T-cell (primary cell): ENCODE measurements at regions not wholly inside any gene's neighbourhood (a gene's known extent, or its start where the extent isn't known, plus 50 kb on each side); places are given as distances from the start of the nearest gene placed in this dataset.
A peak's percentile ranks its signal among the peaks of the same experiment; 100 is the strongest.

Experiments used
- ATAC-seq, 4 experiments: fragments of 200-7000 bp in 3 of 4; fragments of 150-1000 bp in 1 of 4; cut with Tn5 transposase; replicated peaks in 1 of 4; 1 replicate in 3 of 4; 2 replicates in 1 of 4; pipeline ENCODE4 v1.10.0; 2021; ENCODE audit warnings: moderate library complexity in 3 of 4, mild to moderate bottlenecking in 2 of 4, moderate number of reproducible peaks in 1 of 4
- CTCF ChIA-PET, 2 donors: fragments of 300-600 bp; sonication (Branson Sonifier 250); formaldehyde crosslinking; loops; one replicate each; lab custom pipeline; 2022; ENCODE audit warnings: antibody characterized with exemption in 2 of 2; lab: Charles Lee
- POLR2A ChIA-PET, 2 donors: fragments of 300-600 bp; sonication (Branson Sonifier 250); formaldehyde crosslinking; loops; one replicate each; lab custom pipeline; 2022; ENCODE audit warnings: antibody characterized with exemption in 2 of 2; lab: Charles Lee
- DNase-seq, 35 experiments: peaks; one replicate each; pipeline versions ENCODE4 v3.0.0 to v3.0.0-alpha.2; 2013 to 2023
- H3K27ac ChIP-seq: one replicate; pipeline ENCODE4 v1.5.1; 2013; ENCODE audit warnings: low read length
- H3K27me3 ChIP-seq, 2 experiments: replicated peaks in 1 of 2; 1 replicate in 1 of 2; 2 replicates in 1 of 2; pipeline versions ENCODE4 v1.6.1 to v1.7.0; 2013; ENCODE audit warnings: low read length in 1 of 2, mixed read lengths in 1 of 2; ENCODE audit not compliant: control insufficient read depth in 2 of 2, insufficient read depth in 2 of 2; ENCODE audit errors: extremely low read depth in 1 of 2
- H3K36me3 ChIP-seq, 2 donors: 1 replicate in 1 of 2; 2 replicates in 1 of 2; pipeline versions ENCODE4 v1.6.1 to v1.7.0; 2013; ENCODE audit warnings: low read length in 1 of 2; ENCODE audit not compliant: control insufficient read depth in 2 of 2, insufficient read depth in 1 of 2; ENCODE audit errors: extremely low read depth in 1 of 2
- H3K4me1 ChIP-seq, 2 experiments: 1 replicate in 1 of 2; 2 replicates in 1 of 2; pipeline versions ENCODE4 v1.6.1 to v1.7.0; 2013; ENCODE audit warnings: low read length in 2 of 2, mixed read lengths in 1 of 2; ENCODE audit not compliant: insufficient read depth in 2 of 2, control insufficient read depth in 1 of 2; ENCODE audit errors: extremely low read depth in 1 of 2
- H3K4me3 ChIP-seq, 2 donors: 1 replicate in 1 of 2; 2 replicates in 1 of 2; pipeline versions ENCODE4 v1.5.1 to v1.7.0; 2013; ENCODE audit warnings: mild to moderate bottlenecking in 2 of 2, low read length in 1 of 2, moderate library complexity in 1 of 2; ENCODE audit not compliant: control insufficient read depth in 1 of 2; ENCODE audit errors: extremely low read depth in 1 of 2
- H3K9me3 ChIP-seq: 2 replicates; pipeline ENCODE4 v1.7.0; 2013
- H3K27ac Mint-ChIP-seq, 2 donors: one replicate each; pipeline ENCODE4 v1.8.0; 2020 to 2021; ENCODE audit warnings: mild to moderate bottlenecking in 2 of 2, mixed read lengths in 2 of 2
- H3K27me3 Mint-ChIP-seq, 2 donors: one replicate each; pipeline ENCODE4 v1.8.0; 2021 to 2022; ENCODE audit warnings: mixed read lengths in 2 of 2
- H3K36me3 Mint-ChIP-seq: one replicate; pipeline ENCODE4 v1.8.0; 2021; ENCODE audit warnings: mixed read lengths
- H3K4me1 Mint-ChIP-seq, 3 donors: one replicate each; pipeline ENCODE4 v1.8.0; 2020 to 2022; ENCODE audit warnings: mixed read lengths in 3 of 3, mild to moderate bottlenecking in 1 of 3
- H3K4me3 Mint-ChIP-seq, 3 donors: one replicate each; pipeline ENCODE4 v1.8.0; 2020 to 2022; ENCODE audit warnings: mild to moderate bottlenecking in 3 of 3, mixed read lengths in 3 of 3, moderate library complexity in 3 of 3
- H3K9me3 Mint-ChIP-seq, 3 donors: one replicate each; pipeline ENCODE4 v1.8.0; 2020 to 2022; ENCODE audit warnings: mixed read lengths in 3 of 3
- WGBS: methylation state at CpG from one replicate; pipeline ENCODE4 v1.1.5; 2013; ENCODE audit warnings: missing lambda C conversion rate; ENCODE audit not compliant: insufficient coverage; 5-methylcytosine and 5-hydroxymethylcytosine counted together

DNA sequence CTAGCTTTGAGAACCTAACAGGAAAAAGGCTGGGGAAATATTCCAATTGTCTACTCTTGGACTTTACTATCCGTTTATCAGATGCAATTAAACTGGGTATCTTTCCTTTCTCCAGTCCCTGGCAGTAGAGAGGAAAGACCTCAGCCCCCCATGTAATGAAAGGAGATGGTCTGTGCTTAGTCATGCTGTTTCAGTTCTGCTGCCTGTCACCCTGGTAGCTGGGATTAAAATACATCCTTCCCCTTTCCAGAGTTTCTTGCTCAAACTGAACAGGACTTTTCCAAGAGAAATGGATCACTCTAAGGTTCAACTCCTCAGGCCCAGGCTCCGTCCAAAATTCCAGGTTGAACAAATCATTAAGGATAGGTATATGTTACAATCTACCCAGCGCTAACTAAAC, 202.9 kb downstream of the PTEN start:
- peak overlapping the region; percentile 69 for H3K27ac ChIP-seq
- H3K9me3 ChIP-seq = no peaks in the 10 kb centered on the region
- Mint-ChIP-seq H3K4me1 (peaks cover 72 to 92% (median 81%) of the 10 kb centered on the region in 3 donors), H3K9me3 (peaks cover 0 to 4% (median 0%) of the 10 kb centered on the region in 3 donors), H3K36me3 (no peaks in the 10 kb centered on the region), H3K4me3 (peak overlapping the region in 1 of 3 donors; percentile 54), H3K27ac (peak overlapping the region; percentile 89 to 95), H3K27me3 (no peaks in the 10 kb centered on the region)
- no peak for ATAC-seq
- H3K36me3 ChIP-seq = no peaks in the 10 kb centered on the region
- H3K4me3 ChIP-seq = no peak overlapping the region
- CTCF ChIA-PET = interaction anchor here (0.6 to 0.7 kb wide), 2 partner anchors 129 to 868 kb away, joined by 3 read pairs; no protein-coding TSS in a partner anchor
- POLR2A ChIA-PET = no interaction called here
- H3K4me1 ChIP-seq = peaks cover 46 to 81% of the 10 kb centered on the region in 2 experiments
- DNase-seq = no peak
- H3K27me3 ChIP-seq = no peaks in the 10 kb centered on the region
- no CpG with 5 or more reads among the region's 3 CpGs for WGBS

DNA sequence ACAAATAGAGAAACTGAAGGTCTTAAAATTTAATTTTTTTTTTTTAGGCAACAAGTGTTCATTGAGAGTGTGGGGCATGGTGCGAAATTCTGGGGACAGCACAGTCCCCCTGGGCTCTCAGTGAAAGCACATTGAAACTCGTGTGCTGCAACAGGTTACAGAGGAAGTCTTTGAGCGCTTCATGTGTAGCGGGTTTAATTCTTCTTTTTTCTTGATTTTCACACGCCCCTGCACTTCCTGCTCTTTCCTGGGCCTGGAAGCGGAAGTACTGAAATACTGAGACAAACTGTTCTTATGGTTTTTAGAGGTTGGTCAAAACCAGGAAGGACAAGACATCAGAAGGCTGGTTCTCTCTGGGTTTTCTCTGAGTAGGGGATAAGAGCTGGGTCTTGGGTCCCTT, 203.5 kb downstream of the PTEN start:
- H3K9me3 Mint-ChIP-seq = peaks cover 0 to 4% (median 0%) of the 10 kb centered on the region in 3 donors
- H3K9me3 ChIP-seq = no peaks in the 10 kb centered on the region
- H3K27me3 ChIP-seq = no peaks in the 10 kb centered on the region
- H3K4me3 ChIP-seq = no peak overlapping the region
- peak in 27 of 35 experiments; percentile 6 to 59 (median 18) for DNase-seq
- H3K4me1 ChIP-seq = peaks cover 48 to 78% of the 10 kb centered on the region in 2 experiments
- no peaks in the 10 kb centered on the region for H3K36me3 ChIP-seq
- H3K36me3 Mint-ChIP-seq = no peaks in the 10 kb centered on the region
- no peaks in the 10 kb centered on the region for H3K27me3 Mint-ChIP-seq
- H3K27ac Mint-ChIP-seq = peak overlapping the region; percentile 89 to 95
- ChIA-PET CTCF (interaction anchor here in 1 of 2 donors (0.7 to 1.0 kb wide), 2 partner anchors 24 to 129 kb away, joined by 3 to 5 read pairs; no protein-coding TSS in a partner anchor), POLR2A (no interaction called here)
- peaks cover 75 to 94% (median 84%) of the 10 kb centered on the region in 3 donors for H3K4me1 Mint-ChIP-seq
- peak; percentile 43 to 69 (median 63) for ATAC-seq
- peak overlapping the region; percentile 10 to 54 (median 34) for H3K4me3 Mint-ChIP-seq
- WGBS = 32% methylated on average over 4 of the region's 6 CpGs
- H3K27ac ChIP-seq = peak overlapping the region; percentile 69

DNA sequence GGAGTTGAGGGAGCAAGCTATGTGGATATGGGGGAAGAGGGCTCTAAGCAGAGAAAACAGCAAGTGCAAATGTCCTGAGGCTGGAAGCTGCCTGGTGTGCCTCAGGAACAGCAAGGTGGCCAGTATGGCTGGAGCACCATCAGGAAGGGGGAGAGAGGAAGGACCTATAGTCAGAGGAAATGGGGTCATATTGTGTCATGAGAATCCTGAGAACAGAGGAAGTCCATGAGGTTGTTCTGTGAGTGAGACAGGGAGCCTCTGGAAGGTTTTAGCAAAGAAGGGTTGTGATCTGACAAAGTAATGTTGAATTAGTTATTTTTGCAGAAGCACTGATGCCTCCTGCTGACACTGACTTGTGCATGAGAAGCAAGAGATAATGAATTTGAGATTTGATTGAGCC, 204.3 kb downstream of the PTEN start:
- no peak overlapping the region for H3K27ac ChIP-seq
- H3K4me3 Mint-ChIP-seq = peak overlapping the region in 1 of 3 donors; percentile 54
- ATAC-seq (no peak), DNase-seq (no peak)
- no peaks in the 10 kb centered on the region for H3K27me3 Mint-ChIP-seq
- ChIA-PET POLR2A (interaction anchor here in 1 of 2 donors (0.6 kb wide), 1 partner anchor 29 kb away, joined by 10 read pairs; no protein-coding TSS in a partner anchor), CTCF (interaction anchor here in 1 of 2 donors (1.0 kb wide), 1 partner anchor 23 kb away, joined by 5 read pairs; no protein-coding TSS in a partner anchor)
- H3K27ac Mint-ChIP-seq = peak overlapping the region; percentile 89 to 95
- H3K9me3 ChIP-seq = no peaks in the 10 kb centered on the region
- H3K4me3 ChIP-seq = no peak overlapping the region
- no peaks in the 10 kb centered on the region for H3K36me3 Mint-ChIP-seq
- no peaks in the 10 kb centered on the region for H3K36me3 ChIP-seq
- peaks cover 74 to 90% (median 84%) of the 10 kb centered on the region in 3 donors for H3K4me1 Mint-ChIP-seq
- H3K9me3 Mint-ChIP-seq = peaks cover 0 to 4% (median 0%) of the 10 kb centered on the region in 3 donors
- H3K27me3 ChIP-seq = no peaks in the 10 kb centered on the region
- peaks cover 46 to 73% of the 10 kb centered on the region in 2 experiments for H3K4me1 ChIP-seq

- no peak for ATAC-seq
These were observed 205.9 kb downstream of the PTEN start for GRCh38 chr10:88069338-88069737.

DNA sequence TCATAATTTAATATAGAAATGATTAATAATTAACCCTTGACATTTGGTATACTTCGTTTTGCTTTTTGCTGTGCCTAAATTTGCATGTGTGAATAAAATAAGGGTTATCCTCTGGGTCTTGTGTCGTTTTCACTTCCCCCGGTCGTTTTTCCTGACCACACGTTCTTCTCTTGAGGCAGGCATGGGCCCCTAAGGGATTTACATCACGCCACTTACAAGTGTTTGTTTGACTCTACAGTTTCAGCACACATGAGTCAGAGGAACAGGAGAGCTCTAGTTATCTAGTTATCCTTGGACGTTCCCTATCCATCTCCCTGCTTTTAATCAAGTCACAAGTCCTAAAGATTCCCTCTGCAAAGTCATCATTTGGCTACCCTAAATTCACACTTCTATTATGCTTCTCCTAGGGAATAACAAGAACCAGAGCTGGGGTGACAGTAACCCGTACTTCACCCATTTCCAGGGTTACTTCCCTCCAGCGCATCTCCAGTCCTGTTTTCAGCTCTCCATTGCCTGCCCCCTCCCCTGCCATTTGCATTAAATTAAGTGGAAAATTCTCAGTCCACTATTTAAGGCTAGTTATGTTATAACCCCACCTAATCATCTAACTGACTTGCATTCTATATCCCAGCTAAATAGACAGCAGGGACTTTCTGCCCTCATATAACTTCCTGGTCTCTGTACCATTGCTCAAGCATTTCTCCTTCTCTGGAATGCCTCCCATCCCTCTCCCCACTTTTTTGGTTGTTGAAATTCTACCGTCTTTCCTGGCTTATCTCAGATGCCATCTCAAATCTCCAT, 206.9 kb downstream of the PTEN start:
- Mint-ChIP-seq H3K4me3 (peak overlapping the region in 1 of 3 donors; percentile 21), H3K4me1 (peaks cover 51 to 79% (median 61%) of the 10 kb centered on the region in 3 donors), H3K9me3 (peaks cover 0 to 4% (median 0%) of the 10 kb centered on the region in 3 donors), H3K27me3 (no peaks in the 10 kb centered on the region), H3K27ac (no peak overlapping the region), H3K36me3 (no peaks in the 10 kb centered on the region)
- H3K36me3 ChIP-seq = no peaks in the 10 kb centered on the region
- 61% methylated on average over 7 of the region's 10 CpGs for WGBS
- ChIA-PET POLR2A (no interaction called here), CTCF (no interaction called here)
- DNase-seq = no peak
- no peaks in the 10 kb centered on the region for H3K27me3 ChIP-seq
- ATAC-seq = no peak
- no peak overlapping the region for H3K27ac ChIP-seq
- H3K4me1 ChIP-seq = peaks cover 31 to 47% of the 10 kb centered on the region in 2 experiments
- no peak overlapping the region for H3K4me3 ChIP-seq
- H3K9me3 ChIP-seq = no peaks in the 10 kb centered on the region

More at GRCh38 chr10:88069338-88069737, 205.9 kb downstream of the PTEN start:
- no peak for DNase-seq
- Mint-ChIP-seq H3K27me3 (no peaks in the 10 kb centered on the region), H3K36me3 (no peaks in the 10 kb centered on the region), H3K27ac (peak overlapping the region in 1 of 2 donors; percentile 12), H3K4me3 (no peak overlapping the region), H3K4me1 (peaks cover 61 to 83% (median 70%) of the 10 kb centered on the region in 3 donors), H3K9me3 (peaks cover 0 to 4% (median 0%) of the 10 kb centered on the region in 3 donors)
- no peak overlapping the region for H3K4me3 ChIP-seq
- H3K36me3 ChIP-seq = no peaks in the 10 kb centered on the region
- peaks cover 40 to 57% of the 10 kb centered on the region in 2 experiments for H3K4me1 ChIP-seq
- ChIA-PET CTCF (no interaction called here), POLR2A (interaction anchor here (0.6 kb wide), 2 partner anchors 44 to 462 kb away, joined by 3 to 5 read pairs; no protein-coding TSS in a partner anchor)
- H3K27me3 ChIP-seq = no peaks in the 10 kb centered on the region
- H3K9me3 ChIP-seq = no peaks in the 10 kb centered on the region
- H3K27ac ChIP-seq = no peak overlapping the region
- WGBS = 89% methylated on average over 1 of the region's 4 CpGs

- peaks cover 15 to 31% of the 10 kb centered on the region in 2 experiments for H3K4me1 ChIP-seq
- H3K4me1 Mint-ChIP-seq = peaks cover 41 to 71% (median 53%) of the 10 kb centered on the region in 3 donors
- WGBS = 87% methylated on average over 4 of the region's 4 CpGs
These were observed 208.5 kb downstream of the PTEN start for GRCh38 chr10:88071879-88072278.

More at GRCh38 chr10:88071879-88072278, 208.5 kb downstream of the PTEN start:
- Histone ChIP-seq H3K4me3 (no peak overlapping the region), H3K27ac (no peak overlapping the region), H3K36me3 (no peaks in the 10 kb centered on the region), H3K9me3 (no peaks in the 10 kb centered on the region), H3K27me3 (no peaks in the 10 kb centered on the region)
- no peak for DNase-seq
- Mint-ChIP-seq H3K9me3 (peaks cover 0 to 7% (median 0%) of the 10 kb centered on the region in 3 donors), H3K27me3 (no peaks in the 10 kb centered on the region), H3K27ac (no peak overlapping the region), H3K4me3 (no peak overlapping the region), H3K36me3 (no peaks in the 10 kb centered on the region)
- no peak for ATAC-seq
- ChIA-PET CTCF (no interaction called here), POLR2A (no interaction called here)
